HG02623 (cell line): ENCODE measurements at regions not wholly inside any gene's neighbourhood (a gene's known extent, or its start where the extent isn't known, plus 50 kb on each side); places are given as distances from the start of the nearest gene placed in this dataset.

Experiments
- ATAC-seq: cut with Tn5 transposase; IDR thresholded peaks from one replicate; pipeline ENCODE4 v1.9.1; 2021; ENCODE audit warnings: moderate library complexity; ENCODE audit not compliant: unreplicated experiment

DNA sequence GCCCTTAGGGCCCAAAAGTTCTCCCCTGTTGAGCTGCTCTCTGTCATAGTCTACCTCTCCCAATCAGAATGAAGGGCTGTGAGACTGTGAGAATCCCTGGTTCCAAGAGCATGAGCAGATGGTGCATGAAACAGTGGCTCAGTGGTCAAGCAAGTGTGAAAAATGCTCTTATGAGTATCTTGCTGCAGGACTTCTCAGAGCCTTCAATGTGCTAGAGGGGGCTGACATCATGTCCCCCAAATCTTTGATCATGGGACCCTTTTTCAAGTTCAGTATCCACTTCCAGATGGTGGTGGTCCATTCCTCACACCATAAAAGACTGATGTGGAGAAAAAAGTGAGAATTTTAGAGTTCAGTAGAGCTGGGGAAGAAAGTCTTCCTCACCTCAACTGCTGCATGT lies 265.3 kb upstream of the HABP2 start:
- no peak for ATAC-seq

DNA sequence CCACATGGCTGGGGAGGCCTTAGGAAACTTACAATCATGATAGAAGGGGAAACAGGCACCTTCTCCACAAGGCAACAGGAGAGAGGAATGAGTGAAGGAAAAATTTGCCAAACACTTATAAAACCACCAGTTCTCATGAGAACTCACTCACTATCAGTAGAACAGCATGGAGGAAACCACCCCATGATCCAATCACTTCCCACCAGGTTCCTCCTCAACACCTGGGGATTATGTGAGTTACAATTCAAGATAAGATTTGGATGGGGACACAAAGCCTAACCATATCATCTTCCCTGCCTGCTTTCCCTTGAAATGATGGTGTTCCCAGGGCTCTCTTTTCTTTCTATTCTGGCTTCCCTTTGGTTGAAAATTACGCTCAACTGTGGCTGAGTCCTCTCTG lies 262.7 kb upstream of the HABP2 start:
- no peak for ATAC-seq

DNA sequence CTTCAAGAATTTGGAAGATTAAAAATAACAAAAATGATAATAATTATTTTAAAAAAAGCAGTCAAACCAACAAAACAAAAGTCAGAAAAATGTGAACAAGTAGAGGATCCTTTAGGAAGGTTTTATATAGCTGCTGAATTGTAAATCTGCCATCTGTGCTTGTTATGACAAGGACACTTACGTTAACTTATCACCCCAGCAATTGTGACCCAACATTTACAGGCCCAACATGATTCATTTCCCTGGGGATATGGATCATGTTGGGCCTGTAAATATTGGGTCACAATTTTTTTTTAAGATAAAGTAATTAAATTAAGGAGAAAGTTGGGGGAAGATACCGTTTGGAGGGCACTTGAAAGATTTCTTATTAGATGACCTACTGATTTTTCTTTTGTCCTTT lies 261.4 kb upstream of the HABP2 start:
- ATAC-seq, result no peak

DNA sequence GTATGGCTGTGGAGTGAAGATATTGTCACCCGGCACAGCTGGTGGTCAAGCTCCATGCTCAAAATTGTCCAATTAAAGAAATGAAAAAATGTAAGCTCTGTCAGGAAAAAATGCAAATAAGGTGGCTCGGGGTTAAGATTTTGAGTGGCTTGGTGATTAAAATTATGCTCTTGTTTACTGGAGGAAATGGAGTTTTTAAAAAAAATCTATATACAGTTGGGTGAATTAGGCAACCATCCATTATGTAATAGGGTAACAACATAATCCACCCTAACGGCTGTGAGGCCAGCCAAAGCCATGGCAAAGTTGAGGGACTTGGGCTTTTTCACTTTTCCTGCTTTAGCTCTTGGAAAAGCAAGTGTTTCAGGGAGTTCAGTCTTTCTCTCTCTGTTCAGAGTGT lies 260.8 kb upstream of the HABP2 start:
- no peak for ATAC-seq

DNA sequence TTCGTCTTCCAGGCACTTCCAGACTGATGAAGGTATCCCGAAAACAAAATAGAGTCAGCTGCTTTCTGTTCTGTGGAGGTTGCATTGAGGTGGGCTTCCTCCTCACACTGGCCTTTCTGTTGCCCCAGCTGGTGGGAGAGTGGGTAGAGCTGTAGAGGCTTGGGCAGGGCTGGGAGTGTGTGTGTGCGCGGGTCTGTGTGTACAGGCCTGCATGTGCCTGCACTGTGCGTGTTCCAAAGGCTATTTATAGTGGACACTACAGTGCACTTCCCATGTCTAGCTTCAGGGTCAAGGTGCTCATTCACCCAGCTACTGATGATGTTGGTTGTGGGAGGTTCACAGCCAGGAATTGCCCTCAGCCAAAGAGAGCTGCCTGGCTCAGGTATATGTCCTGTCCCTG lies 260.1 kb upstream of the HABP2 start:
- ATAC-seq, result no peak

DNA sequence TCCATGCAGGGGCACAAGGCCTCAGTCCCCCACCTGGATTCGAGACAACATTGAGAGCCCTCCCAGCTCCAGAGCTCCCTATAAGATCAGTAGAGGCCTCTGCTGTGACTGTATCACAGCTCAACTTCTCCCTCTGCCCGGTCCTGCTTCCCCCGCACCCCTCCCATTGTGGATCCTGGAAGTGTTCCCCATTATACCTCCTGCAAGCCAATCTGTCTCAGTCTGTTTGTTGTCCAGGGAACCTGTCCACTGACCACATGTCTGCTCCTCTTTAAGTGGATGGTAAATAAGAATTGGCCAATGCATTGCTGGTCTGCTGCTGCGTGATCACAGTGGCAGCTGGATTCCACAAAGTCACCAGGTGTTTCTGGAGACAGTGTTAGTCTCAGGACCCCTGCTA lies 259.7 kb upstream of the HABP2 start:
- ATAC-seq, result no peak

DNA sequence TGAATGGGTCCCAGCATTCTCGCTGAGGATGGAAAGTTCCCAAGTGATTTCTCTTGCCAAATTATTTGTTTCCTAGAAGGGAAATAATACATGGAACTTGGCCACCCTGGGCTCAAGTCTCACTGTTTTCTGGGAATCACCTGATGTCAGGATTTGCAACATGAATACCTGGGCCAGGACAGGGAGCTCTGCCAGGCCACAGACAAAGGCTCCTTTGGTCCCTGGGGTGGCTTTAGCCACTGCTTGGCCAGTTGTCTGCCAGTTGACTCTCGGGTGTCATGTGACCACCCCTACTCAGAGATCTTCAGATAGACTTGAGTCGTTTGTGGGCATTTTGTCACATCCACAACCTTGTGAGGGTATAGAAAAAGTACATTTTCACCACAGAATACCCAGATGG lies 258.0 kb upstream of the HABP2 start:
- ATAC-seq, result no peak

DNA sequence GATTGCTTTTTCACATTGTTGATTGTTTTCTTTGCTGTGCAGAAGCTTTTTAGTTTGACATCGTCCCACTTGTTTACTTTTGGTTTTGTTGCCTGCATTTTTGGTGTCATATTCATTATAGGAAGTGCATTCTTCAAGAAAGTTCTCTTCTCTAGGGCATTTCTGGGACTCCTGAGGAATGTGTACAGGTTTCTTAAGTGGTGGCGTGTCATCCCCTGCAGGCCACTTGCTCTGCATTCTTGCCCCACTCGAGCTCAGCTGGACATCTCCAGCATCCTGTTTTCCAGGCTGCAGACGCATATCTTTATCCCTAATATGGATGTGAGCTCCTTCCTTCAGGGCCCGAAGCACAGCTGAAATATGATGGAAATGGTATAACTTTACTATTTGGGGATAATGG lies 255.6 kb upstream of the HABP2 start:
- ATAC-seq, result no peak

DNA sequence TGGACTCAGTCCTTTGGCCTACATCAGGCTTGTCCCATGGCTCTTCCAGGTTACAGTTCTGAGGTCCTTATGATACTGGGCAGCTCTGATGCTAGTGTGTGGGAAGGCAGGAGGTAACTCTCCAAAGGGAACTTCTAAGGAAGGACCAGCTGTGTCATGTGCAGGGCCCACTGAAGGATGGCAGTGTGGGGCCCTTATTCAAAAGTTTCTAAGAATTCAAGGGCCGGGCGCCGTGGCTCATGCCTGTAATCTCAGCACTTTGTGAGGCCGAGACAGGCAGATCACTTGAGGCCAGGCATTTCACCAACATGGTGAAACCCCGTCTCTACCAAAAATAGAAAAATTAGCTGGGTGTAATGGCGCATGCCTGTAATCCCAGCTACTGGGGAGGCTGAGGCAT lies 254.2 kb upstream of the HABP2 start:
- no peak for ATAC-seq

DNA sequence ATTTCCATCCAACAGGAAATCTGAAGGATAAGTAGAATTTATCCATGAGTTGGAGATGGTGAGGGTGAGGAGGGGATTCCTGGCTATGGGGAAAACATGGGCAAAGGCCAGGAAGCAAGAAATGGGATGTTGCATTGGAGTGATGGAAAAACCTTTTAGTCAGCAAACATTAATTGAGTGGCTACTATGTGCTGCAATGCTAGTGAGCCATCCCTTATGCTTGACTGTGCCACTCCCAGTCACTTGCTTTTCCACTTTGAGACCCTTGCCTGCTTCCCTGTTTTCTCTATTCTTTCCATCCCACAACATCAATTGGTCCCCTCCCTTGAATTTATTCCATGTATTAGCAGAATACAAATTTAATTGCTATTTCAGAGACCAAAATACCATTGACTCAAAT lies 252.7 kb upstream of the HABP2 start:
- no peak for ATAC-seq

DNA sequence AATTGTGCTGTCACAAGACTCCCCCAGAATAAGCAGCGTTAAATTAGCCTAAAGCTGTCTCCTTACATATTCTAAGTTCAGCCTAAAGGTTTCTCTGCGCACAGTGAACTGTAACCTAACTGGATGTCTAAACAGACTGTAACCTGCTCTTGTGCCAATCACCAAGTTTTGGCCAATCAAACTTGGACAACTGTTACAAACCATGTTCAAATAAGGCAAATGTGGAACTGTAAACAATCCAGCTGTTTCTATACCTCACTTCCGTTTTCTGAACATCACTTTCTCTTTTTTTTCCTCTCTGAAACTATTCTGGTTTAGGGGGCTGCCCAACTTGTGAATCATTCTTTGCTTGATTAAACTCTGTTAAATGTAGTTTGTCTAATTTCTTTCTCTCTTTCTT lies 252.2 kb upstream of the HABP2 start:
- peak; percentile 63 for ATAC-seq

DNA sequence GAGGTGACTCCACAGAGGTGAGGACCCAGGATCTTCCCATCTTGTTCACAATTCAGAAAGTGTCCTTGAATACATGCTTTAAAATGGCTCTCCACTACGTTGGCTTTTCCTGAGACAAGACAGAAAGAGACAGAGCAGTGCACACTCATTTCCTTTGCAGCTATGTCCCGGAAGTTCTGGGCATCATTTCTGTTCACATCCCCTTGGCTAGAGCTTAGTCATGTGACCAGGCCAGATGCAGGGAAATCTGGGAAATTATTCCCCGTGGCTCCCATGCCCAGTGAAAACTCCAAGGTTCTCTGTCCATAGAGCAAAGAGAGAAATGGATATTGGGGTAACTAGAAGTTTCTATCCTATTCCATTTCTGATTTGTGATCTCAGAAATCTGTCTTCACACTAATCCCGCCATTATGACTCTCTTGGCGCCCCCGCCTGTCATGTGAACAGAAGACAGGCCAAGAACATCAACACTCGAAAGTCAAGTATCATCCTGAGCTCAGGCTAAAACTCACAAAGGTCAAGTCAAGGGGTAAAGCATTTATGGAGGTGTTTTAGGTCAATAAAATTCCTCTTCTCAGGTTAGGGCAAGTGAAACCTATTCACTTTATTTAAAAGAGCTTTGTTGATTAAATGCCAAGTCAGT lies 251.4 kb upstream of the HABP2 start:
- no peak for ATAC-seq

DNA sequence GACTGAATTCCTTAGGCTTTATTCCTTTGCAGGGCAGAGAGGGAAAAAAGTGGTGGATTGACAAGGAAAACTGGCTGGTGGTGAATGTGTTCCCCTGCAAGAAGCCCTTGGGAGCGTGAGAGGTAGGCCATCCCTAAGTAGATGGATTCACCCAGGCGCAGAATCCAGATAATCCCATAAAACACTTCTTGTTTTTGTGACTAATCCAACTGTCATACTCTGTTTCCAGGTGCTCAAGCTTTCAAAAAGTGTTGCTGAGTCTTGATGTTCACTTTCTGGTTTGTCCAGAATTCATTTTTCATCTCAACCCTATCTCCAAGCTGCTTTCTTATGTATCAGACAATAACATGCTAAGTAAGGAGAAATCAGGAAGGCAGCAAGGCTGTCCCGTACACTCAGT lies 250.8 kb upstream of the HABP2 start:
- ATAC-seq, result no peak

DNA sequence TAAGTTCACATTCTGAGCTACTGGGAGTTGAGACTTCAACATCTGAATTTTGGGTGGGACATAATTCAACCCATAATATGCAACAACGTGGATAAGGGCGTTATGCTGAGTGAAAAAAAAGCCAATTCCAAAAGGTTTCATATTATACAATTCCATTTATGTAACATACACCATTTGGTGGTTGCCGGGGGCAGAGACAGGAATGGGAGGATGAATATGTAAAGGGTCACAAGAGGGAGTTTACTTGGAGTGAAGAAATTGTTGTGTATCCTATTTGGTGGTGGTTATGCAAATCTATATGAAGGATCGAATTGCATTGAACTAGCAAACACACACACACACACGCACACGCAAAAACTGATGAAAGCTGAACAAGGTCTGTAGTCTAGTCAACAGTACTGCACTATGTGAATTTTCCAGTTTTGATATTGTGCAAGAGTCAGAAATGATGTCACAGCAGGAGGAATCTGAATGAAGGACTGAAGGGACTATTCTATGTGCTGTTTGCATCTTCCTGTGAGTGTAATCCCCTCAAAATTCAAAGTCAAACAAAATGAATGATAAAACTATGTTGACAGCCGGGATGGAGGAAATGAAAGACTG lies 249.2 kb upstream of the HABP2 start:
- no peak for ATAC-seq

DNA sequence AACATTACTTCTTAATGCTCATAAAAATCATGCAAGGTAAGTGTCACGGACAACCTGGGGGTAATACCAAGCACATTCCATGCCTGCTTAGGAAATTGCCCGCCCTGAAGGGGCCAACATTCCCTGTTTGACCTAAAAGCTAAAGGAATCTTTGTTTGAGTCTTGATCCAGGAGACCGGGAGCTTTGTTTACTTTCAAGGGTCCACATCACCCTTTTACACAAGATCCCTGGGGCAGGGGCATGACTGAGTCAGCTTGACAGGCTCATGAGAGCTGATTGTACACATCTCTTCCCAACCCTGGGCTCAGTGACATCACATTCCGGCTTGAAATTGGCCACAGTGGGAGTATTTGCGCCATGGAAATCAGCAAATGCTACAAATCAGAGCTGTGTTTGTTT lies 248.1 kb upstream of the HABP2 start:
- ATAC-seq, result no peak

DNA sequence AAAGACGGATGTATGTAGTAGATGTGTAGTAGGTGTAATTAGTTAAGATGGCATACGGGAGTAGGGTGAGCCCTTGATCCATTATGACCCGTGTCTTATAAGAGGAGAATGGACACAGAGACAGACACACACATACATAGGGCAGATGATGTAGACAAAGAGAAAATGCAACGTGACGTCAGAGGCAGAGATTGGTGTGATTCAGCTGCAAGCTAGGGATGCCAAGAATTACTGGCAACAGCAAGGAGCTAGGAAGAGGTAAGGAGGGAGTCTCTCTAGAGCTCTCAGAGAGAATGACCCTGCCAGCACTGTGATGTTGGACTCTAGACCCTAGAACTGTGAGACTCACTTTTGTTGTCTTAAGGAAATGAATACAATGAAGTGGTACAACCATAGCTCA lies 247.0 kb upstream of the HABP2 start:
- no peak for ATAC-seq

DNA sequence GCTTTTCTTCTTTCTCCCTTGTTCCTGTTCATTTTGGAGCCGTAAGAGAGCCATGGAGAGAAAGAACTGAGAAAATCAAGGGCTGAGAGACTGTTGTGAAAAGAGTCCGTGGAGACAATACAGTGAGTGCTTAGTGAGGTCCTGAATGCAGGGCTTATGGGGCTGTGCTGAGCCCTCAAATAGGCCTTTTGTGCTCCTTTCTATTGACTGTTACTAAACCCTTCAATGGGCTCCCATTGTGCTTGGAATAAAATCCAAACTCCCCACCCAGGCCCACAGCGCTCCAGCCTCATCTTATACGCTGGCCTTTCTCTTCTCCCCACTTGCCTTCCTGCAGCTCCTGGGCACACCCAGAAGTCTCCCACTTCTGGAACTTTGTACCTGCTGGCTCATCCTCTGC lies 243.1 kb upstream of the HABP2 start:
- ATAC-seq, result no peak

DNA sequence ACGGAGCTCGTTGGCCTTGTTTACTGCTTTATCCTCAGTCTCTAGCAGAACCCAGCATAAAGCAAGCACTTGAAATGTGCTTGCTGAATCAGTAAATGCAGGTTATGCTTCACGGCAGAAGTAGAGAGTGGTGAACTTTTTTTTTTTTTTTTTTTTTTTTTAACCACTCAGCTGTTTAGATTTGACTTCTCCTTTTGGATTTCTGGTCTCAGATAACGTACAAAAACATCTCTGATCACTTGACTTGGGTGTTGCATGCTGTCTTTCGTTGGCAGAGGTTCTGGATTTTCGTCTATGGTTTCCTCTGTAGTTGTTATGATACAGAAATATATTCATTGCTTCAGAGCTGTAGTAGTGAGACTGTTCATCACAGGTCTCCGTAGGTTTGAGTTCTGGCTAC lies 242.5 kb upstream of the HABP2 start:
- ATAC-seq, result no peak

DNA sequence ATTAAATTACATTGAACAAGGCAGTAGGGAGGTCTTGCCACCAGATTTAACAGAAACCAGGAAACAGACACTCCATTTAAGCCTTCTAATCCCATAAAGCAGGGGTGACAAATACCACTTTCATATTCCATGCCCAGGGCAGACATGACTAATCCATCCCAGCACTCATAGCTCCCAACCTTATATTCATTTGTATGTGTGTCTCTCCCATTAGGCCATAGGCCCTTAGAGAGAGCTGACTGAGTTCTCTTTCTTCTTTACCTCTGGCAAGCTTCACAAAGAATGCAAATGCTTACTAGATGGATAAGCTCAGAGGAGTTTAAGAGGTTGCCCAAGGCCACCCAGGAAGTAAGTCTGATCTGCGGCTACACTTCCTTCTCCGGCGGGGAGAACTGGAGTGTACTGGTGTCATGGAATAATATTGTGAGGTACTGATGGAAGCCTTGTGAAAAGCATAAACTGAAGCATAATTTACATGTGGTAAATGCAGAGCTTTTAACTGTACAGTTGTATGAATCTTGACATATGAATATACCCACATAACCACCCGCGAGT lies 239.7 kb upstream of the HABP2 start:
- ATAC-seq, result no peak

DNA sequence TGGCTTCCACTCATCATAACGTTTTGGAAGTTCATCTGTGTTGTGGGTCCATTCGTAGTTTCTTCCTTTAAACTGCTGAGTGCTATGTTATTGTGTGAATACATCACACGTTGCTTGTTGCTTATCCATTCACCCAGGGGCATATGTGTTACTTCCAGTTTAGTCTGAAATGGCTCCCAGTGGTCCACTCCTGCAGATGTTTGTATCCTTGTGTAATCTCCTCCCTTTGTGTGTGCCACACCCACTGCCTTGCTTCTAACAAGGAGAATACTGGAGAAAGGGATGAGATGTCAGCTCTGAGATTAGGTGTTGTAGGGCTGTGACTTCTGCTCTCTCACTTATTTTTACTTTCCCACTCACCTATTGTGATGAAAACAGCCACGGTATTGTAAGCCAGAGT lies 239.1 kb upstream of the HABP2 start:
- ATAC-seq, result no peak

DNA sequence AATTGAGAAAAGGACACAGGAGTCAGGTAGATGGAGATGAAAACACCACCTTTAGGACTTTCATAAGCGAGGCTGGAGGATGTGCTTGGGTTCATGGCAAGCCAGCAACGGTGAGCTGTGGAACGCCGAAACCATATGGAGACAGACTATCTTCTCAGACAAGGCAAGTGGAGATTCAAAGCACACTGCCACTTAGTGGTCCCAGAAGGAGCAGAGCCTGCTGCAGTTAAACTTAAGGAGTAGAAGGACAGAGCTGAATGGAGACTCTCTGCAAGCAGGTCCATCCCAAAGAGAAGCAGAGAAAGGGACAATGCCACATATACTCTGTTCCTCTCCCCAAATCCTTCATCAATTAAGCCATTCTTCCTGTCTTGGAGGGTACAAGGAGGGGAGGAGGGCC lies 236.3 kb upstream of the HABP2 start:
- ATAC-seq, result no peak

DNA sequence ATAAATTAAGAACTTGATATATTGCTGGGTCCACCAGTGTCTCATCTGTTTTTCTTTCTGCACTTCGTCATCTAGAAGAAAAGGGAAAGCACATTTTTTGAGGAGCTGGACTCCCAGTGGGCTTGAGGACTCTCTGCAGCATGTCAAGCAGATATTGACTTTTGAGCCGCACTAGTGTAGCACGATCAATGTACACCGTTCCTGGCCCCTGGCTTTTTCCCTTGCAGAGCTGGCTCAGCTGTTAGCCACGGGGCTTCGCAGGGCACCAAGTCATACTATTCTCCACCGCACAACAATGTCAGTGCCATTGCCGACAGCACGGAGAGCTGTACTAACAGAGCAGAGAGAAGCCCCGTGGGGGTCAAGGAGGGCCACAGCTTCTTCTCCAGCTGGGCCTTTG lies 235.4 kb upstream of the HABP2 start:
- no peak for ATAC-seq

DNA sequence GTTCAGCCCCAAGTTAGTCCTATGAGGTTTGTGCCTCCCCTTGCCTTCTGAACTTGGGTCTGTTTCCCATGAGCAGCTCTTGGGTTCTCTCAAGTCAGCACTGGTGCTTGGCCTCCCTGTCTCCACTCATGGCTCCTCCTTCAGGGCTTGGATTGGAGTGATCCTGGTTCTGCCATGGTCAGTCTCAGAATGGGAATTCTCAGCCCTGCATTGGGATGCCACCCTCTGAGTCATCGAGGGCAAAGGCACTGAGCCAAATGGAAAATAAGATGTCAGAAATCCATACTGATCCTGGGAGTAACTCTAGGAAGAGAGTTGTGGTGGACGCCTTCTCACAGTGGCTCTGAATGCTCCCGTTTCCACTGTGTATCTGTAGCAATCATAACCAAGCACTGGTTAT lies 233.4 kb upstream of the HABP2 start:
- no peak for ATAC-seq
